Sigmoid colon (tissue), 4 donors: ENCODE measurements at regions not wholly inside any gene's neighbourhood (a gene's known extent, or its start where the extent isn't known, plus 50 kb on each side); places are given as distances from the start of the nearest gene placed in this dataset.

Experiments
- CTCF ChIP-seq, 4 experiments: fragments of 450-650 bp in 3 of 4; fragments of 200-600 bp in 1 of 4; IDR thresholded peaks; one replicate each; pipeline ENCODE4 v1.5.1; 2016 to 2019; ENCODE audit warnings: antibody characterized with exemption in 4 of 4, mild to moderate bottlenecking in 3 of 4, moderate library complexity in 2 of 4
- EP300 ChIP-seq, 4 donors: sonication (generic); formaldehyde crosslinking; IDR thresholded peaks; one replicate each; pipeline ENCODE4 v1.6.1; 2017; ENCODE audit warnings: antibody characterized with exemption in 4 of 4
- POLR2A ChIP-seq, 2 donors: fragments of 450-650 bp; IDR thresholded peaks; one replicate each; pipeline ENCODE4 v1.6.1; 2016; ENCODE audit warnings: antibody characterized with exemption in 2 of 2, mild to moderate bottlenecking in 2 of 2, moderate library complexity in 2 of 2
- POLR2AphosphoS5 ChIP-seq, 4 donors: sonication (generic); formaldehyde crosslinking; IDR thresholded peaks; one replicate each; pipeline ENCODE4 v1.6.1; 2017; ENCODE audit warnings: antibody characterized with exemption in 4 of 4

- TF ChIP-seq CTCF (IDR thresholded peaks at IDR 0.05) (no peak), POLR2AphosphoS5 (IDR thresholded peaks at IDR 0.05) (no peak), POLR2A (IDR thresholded peaks at IDR 0.05) (no peak), EP300 (IDR thresholded peaks at IDR 0.05) (no peak)
Measured at GRCh38 chr2:61623747-61624146, 85.6 kb upstream of the XPO1 start.
